ENCODE measurements at regions not wholly inside any gene's neighbourhood (a gene's known extent, or its start where the extent isn't known, plus 50 kb on each side); places are given as distances from the start of the nearest gene placed in this dataset.

- H3K9me3 ChIP-seq (ENCODE audit: control insufficient read depth, insufficient read depth, low read depth, low read length): no peaks in the 10 kb centered on the region
- ChIA-PET POLR2A (no interaction called here), CTCF (no interaction called here)
- H3K4me3 ChIP-seq (ENCODE audit: low read depth in 2 of 2, low read length in 2 of 2): no peak overlapping the region
- no peak overlapping the region for H3K27ac ChIP-seq (ENCODE audit: low read length)
- DNase-seq (ENCODE audit: low read depth, low spot score): no peak
- H3K36me3 ChIP-seq (ENCODE audit: control insufficient read depth, insufficient read depth, low read length): no peaks in the 10 kb centered on the region
- ATAC-seq: no peak
- BruUV-seq (replicated peaks): no TSS peak
- H3K27me3 ChIP-seq (ENCODE audit: control insufficient read depth, insufficient read depth, low read length): no peaks in the 10 kb centered on the region
- TF ChIP-seq REST (IDR thresholded peaks at IDR 0.05; ENCODE audit: insufficient read depth in 1 of 2, low read depth in 2 of 2, low read length in 1 of 2) (no peak), POLR2AphosphoS5 (IDR thresholded peaks at IDR 0.05; ENCODE audit: low read depth, low read length) (no peak), SIN3A (IDR thresholded peaks at IDR 0.05; ENCODE audit: borderline replicate concordance, insufficient read depth, low read depth, low read length) (no peak), TCF7L2 (IDR thresholded peaks at IDR 0.05; ENCODE audit: low read depth, low read length) (no peak), CTCF (IDR thresholded peaks at IDR 0.05) (no peak)
- in situ Hi-C loops (cut with HindIII; ENCODE audit: low pct_unique_long_range_greater_than_20kb, low sequenced_read_pairs): no loop called here
- H3K4me1 ChIP-seq (ENCODE audit: control insufficient read depth, insufficient read depth, low read length): no peaks in the 10 kb centered on the region
- intact Hi-C loops (cut with micrococcal nuclease; ENCODE audit: unreplicated experiment): no loop called here
Measured at GRCh38 chr20:52399352-52399751, 207.8 kb upstream of the ZFP64 start.

- intact Hi-C loops (cut with micrococcal nuclease; ENCODE audit: unreplicated experiment): no loop called here
Measured at GRCh38 chr20:52389606-52390005, 198.0 kb upstream of the ZFP64 start.

More at GRCh38 chr20:52389606-52390005, 198.0 kb upstream of the ZFP64 start:
- DNase-seq (ENCODE audit: low read depth, low spot score) (no peak), ATAC-seq (no peak)
- TF ChIP-seq CTCF (IDR thresholded peaks at IDR 0.05) (no peak), REST (IDR thresholded peaks at IDR 0.05; ENCODE audit: insufficient read depth in 1 of 2, low read depth in 2 of 2, low read length in 1 of 2) (no peak), TCF7L2 (IDR thresholded peaks at IDR 0.05; ENCODE audit: low read depth, low read length) (no peak), POLR2AphosphoS5 (IDR thresholded peaks at IDR 0.05; ENCODE audit: low read depth, low read length) (no peak), SIN3A (IDR thresholded peaks at IDR 0.05; ENCODE audit: borderline replicate concordance, insufficient read depth, low read depth, low read length) (no peak)
- POLR2A ChIA-PET: no interaction called here
- H3K4me1 ChIP-seq (ENCODE audit: control insufficient read depth, insufficient read depth, low read length): no peaks in the 10 kb centered on the region
- no peaks in the 10 kb centered on the region for H3K9me3 ChIP-seq (ENCODE audit: control insufficient read depth, insufficient read depth, low read depth, low read length)
- H3K27ac ChIP-seq (ENCODE audit: low read length): no peak overlapping the region
- no peaks in the 10 kb centered on the region for H3K27me3 ChIP-seq (ENCODE audit: control insufficient read depth, insufficient read depth, low read length)
- no TSS peak for BruUV-seq (replicated peaks)
- in situ Hi-C loops (cut with HindIII; ENCODE audit: low pct_unique_long_range_greater_than_20kb, low sequenced_read_pairs): no loop called here
- CTCF ChIA-PET: no interaction called here
- H3K4me3 ChIP-seq (ENCODE audit: low read depth in 2 of 2, low read length in 2 of 2): no peak overlapping the region
- H3K36me3 ChIP-seq (ENCODE audit: control insufficient read depth, insufficient read depth, low read length): no peaks in the 10 kb centered on the region
